IMR-90 (cell line): ENCODE measurements at regions not wholly inside any gene's neighbourhood (a gene's known extent, or its start where the extent isn't known, plus 50 kb on each side); places are given as distances from the start of the nearest gene placed in this dataset.

Experiments used
- ATAC-seq: fragments of 200-7000 bp; cut with Tn5 transposase; 2 replicates; pipeline ENCODE4 v1.9.1; 2020; ENCODE audit warnings: low read depth, mild to moderate bottlenecking, moderate library complexity
- BruUV-seq: library from RNA; stranded (reverse); fragments of 400-500 nt; replicated peaks from 2 replicates; lab custom pipeline; 2021; lab: Mats Ljungman, UMichigan
- CTCF ChIA-PET: fragments of 300-600 bp; formaldehyde crosslinking; extraction: SDS; loops from one replicate; lab custom pipeline; 2021; ENCODE audit warnings: antibody characterized with exemption; lab: Yijun Ruan, JAX
- POLR2A ChIA-PET: fragments of 300-600 bp; sonication (Branson Sonifier 250); formaldehyde crosslinking; loops from one replicate; lab custom pipeline; 2022; ENCODE audit warnings: antibody characterized with exemption; ENCODE audit not compliant: unreplicated experiment; lab: Charles Lee
- DNase-seq: peaks from one replicate; pipeline ENCODE4 v3.0.0; 2013
- H2AFZ ChIP-seq: replicated peaks from 2 replicates; pipeline ENCODE3; 2013; ENCODE audit warnings: low read length, mild to moderate bottlenecking; ENCODE audit not compliant: poor library complexity
- H2AK5ac ChIP-seq: 2 replicates; pipeline ENCODE4 v1.6.1; 2013; ENCODE audit warnings: low read depth, low read length, inconsistent platforms
- H2AK9ac ChIP-seq: replicated peaks from 2 replicates; pipeline ENCODE3; 2013; ENCODE audit warnings: mild to moderate bottlenecking, low read depth, low read length, moderate library complexity; ENCODE audit not compliant: poor library complexity
- H2BK120ac ChIP-seq: 2 replicates; pipeline ENCODE4 v1.6.1; 2013; ENCODE audit warnings: low read depth, low read length, inconsistent platforms
- H2BK15ac ChIP-seq: 3 replicates; pipeline ENCODE4 v1.6.1; 2013; ENCODE audit warnings: low read depth, low read length, inconsistent platforms
- H2BK20ac ChIP-seq: 2 replicates; pipeline ENCODE4 v1.6.1; 2013; ENCODE audit warnings: low read depth, mild to moderate bottlenecking, inconsistent platforms, low read length, moderate library complexity
- H2BK5ac ChIP-seq: 2 replicates; pipeline ENCODE4 v1.6.1; 2013; ENCODE audit warnings: mild to moderate bottlenecking, low read depth, low read length, inconsistent platforms; ENCODE audit not compliant: poor library complexity, severe bottlenecking
- H3K14ac ChIP-seq: replicated peaks from 2 replicates; pipeline ENCODE4 v1.6.1; 2013; ENCODE audit warnings: low read depth, low read length, inconsistent platforms
- H3K18ac ChIP-seq: 2 replicates; pipeline ENCODE4 v1.6.1; 2013; ENCODE audit warnings: low read depth, low read length, control low read depth
- H3K23ac ChIP-seq: 2 replicates; pipeline ENCODE4 v1.6.1; 2013; ENCODE audit warnings: low read depth, low read length, inconsistent platforms
- H3K27ac ChIP-seq: 2 replicates; pipeline ENCODE4 v1.5.1; 2013; ENCODE audit warnings: mild to moderate bottlenecking, control low read depth, low read length; ENCODE audit not compliant: insufficient read depth
- H3K27me3 ChIP-seq: 2 replicates; pipeline ENCODE4 v1.6.1; 2013; ENCODE audit warnings: low read length; ENCODE audit not compliant: control insufficient read depth, insufficient read depth
- H3K36me3 ChIP-seq: 2 replicates; pipeline ENCODE4 v1.6.1; 2013; ENCODE audit warnings: low read length, mixed read lengths; ENCODE audit not compliant: control insufficient read depth, insufficient read depth
- H3K4ac ChIP-seq: 2 replicates; pipeline ENCODE4 v1.6.1; 2013; ENCODE audit warnings: low read depth, low read length, inconsistent platforms
- H3K4me1 ChIP-seq: 2 replicates; pipeline ENCODE4 v1.6.1; 2013; ENCODE audit warnings: low read length, mixed read lengths; ENCODE audit not compliant: control insufficient read depth, insufficient read depth
- H3K4me2 ChIP-seq: 2 replicates; pipeline ENCODE4 v1.6.1; 2013; ENCODE audit warnings: low read depth, mild to moderate bottlenecking, control low read depth, low read length, moderate library complexity
- H3K4me3 ChIP-seq: 2 replicates; pipeline ENCODE4 v1.5.1; 2013; ENCODE audit warnings: low read depth, mild to moderate bottlenecking, control low read depth, low read length, moderate library complexity; ENCODE audit not compliant: insufficient read depth
- H3K56ac ChIP-seq: 2 replicates; pipeline ENCODE4 v1.6.1; 2013; ENCODE audit warnings: low read length, inconsistent platforms; ENCODE audit not compliant: insufficient read depth; ENCODE audit errors: extremely low read depth
- H3K79me1 ChIP-seq, 2 experiments: 2 replicates each; pipeline ENCODE4 v1.6.1; 2013; ENCODE audit warnings: low read length in 2 of 2, inconsistent platforms in 1 of 2, low read depth in 1 of 2
- H3K9ac ChIP-seq: 2 replicates; pipeline ENCODE4 v1.6.1; 2013; ENCODE audit warnings: low read depth, low read length, control low read depth
- H3K9me1 ChIP-seq: 2 replicates; pipeline ENCODE4 v1.6.1; 2013; ENCODE audit warnings: low read length, inconsistent platforms; ENCODE audit not compliant: insufficient read depth
- H3K9me3 ChIP-seq: 2 replicates; pipeline ENCODE4 v1.6.1; 2013; ENCODE audit warnings: low read length; ENCODE audit not compliant: control insufficient read depth, insufficient read depth
- H4K20me1 ChIP-seq: 2 replicates; pipeline ENCODE4 v1.6.1; 2013; ENCODE audit warnings: low read length, inconsistent platforms; ENCODE audit not compliant: insufficient read depth
- H4K5ac ChIP-seq: 2 replicates; pipeline ENCODE4 v1.6.1; 2013; ENCODE audit warnings: mild to moderate bottlenecking, low read depth, low read length, control low read depth
- H4K8ac ChIP-seq, 2 experiments: 2 replicates each; pipeline ENCODE4 v1.6.1; 2013; ENCODE audit warnings: low read depth in 2 of 2, low read length in 2 of 2, control low read depth in 1 of 2, inconsistent platforms in 1 of 2
- H4K91ac ChIP-seq: 2 replicates; pipeline ENCODE4 v1.6.1; 2013; ENCODE audit warnings: low read depth, low read length, inconsistent platforms; ENCODE audit not compliant: insufficient read depth
- BHLHE40 ChIP-seq: fragments of 150-350 bp; IDR thresholded peaks from 2 replicates; pipeline ENCODE4 v1.6.1; 2016; ENCODE audit warnings: mild to moderate bottlenecking, low read depth, low read length
- CEBPB ChIP-seq: IDR thresholded peaks from 2 replicates; pipeline ENCODE4 v1.6.1; 2012; ENCODE audit warnings: low read depth, low read length, improper control_type of control experiment
- CHD1 ChIP-seq: IDR thresholded peaks from 2 replicates; pipeline ENCODE4 v1.6.1; 2012; ENCODE audit warnings: low read depth, low read length, improper control_type of control experiment
- FOS ChIP-seq: fragments of 150-350 bp; IDR thresholded peaks from 2 replicates; pipeline ENCODE4 v1.6.1; 2016; ENCODE audit warnings: low read depth, low read length
- MAFK ChIP-seq: IDR thresholded peaks from 2 replicates; pipeline ENCODE4 v1.6.1; 2012; ENCODE audit warnings: low read depth, low read length, improper control_type of control experiment
- MAZ ChIP-seq: IDR thresholded peaks from 2 replicates; pipeline ENCODE4 v1.6.1; 2012; ENCODE audit warnings: low read depth, mild to moderate bottlenecking, low read length, improper control_type of control experiment, moderate library complexity, borderline replicate concordance
- MXI1 ChIP-seq: IDR thresholded peaks from 2 replicates; pipeline ENCODE4 v1.6.1; 2012; ENCODE audit warnings: low read depth, mild to moderate bottlenecking, low read length, moderate library complexity, borderline replicate concordance
- NFE2L2 ChIP-seq: fragments of 150-350 bp; IDR thresholded peaks from 2 replicates; pipeline ENCODE4 v1.6.1; 2016; ENCODE audit warnings: low read depth, mild to moderate bottlenecking, low read length
- POLR2A ChIP-seq: IDR thresholded peaks from 2 replicates; pipeline ENCODE4 v1.6.1; 2012; ENCODE audit warnings: mild to moderate bottlenecking, low read depth, low read length
- RAD21 ChIP-seq: IDR thresholded peaks from 2 replicates; pipeline ENCODE4 v1.6.1; 2012; ENCODE audit warnings: low read length, improper control_type of control experiment
- RCOR1 ChIP-seq: IDR thresholded peaks from 2 replicates; pipeline ENCODE4 v1.6.1; 2012; ENCODE audit warnings: mild to moderate bottlenecking, low read length, improper control_type of control experiment; ENCODE audit not compliant: insufficient replicate concordance
- RFX5 ChIP-seq: IDR thresholded peaks from 2 replicates; pipeline ENCODE4 v1.8.0; 2012; ENCODE audit warnings: low read depth, mild to moderate bottlenecking, low read length, moderate library complexity
- SMC3 ChIP-seq: fragments of 150-350 bp; IDR thresholded peaks from 2 replicates; pipeline ENCODE4 v1.6.1; 2016; ENCODE audit warnings: low read depth, mild to moderate bottlenecking, antibody characterized with exemption, low read length, moderate library complexity
- WGBS, 2 experiments: methylation state at CpG; one replicate each; pipeline versions ENCODE4 v1.1.5 to v1.1.7; 2013; ENCODE audit warnings: missing lambda C conversion rate in 2 of 2; ENCODE audit not compliant: insufficient read length in 1 of 2; ENCODE audit errors: extremely low coverage in 2 of 2; 5-methylcytosine and 5-hydroxymethylcytosine counted together
- dilution Hi-C: fragments of 300-500 bp; cut with HindIII; formaldehyde crosslinking; loops from one replicate; pipeline ENCODE4 v1.14.3; 2018; ENCODE audit warnings: low sequenced_read_pairs; ENCODE audit not compliant: unreplicated experiment
- in situ Hi-C: fragments of 300-500 bp; cut with MboI; formaldehyde crosslinking; loops from 3 replicates; pipeline ENCODE4 v1.14.3; 2019; ENCODE audit warnings: low sequenced_read_pairs, inconsistent platforms, mixed read lengths
- intact Hi-C: fragments of 100-400 bp; cut with micrococcal nuclease; formaldehyde crosslinking; loops from 2 replicates; pipeline ENCODE4 v1.10.0; 2022
- TF ChIP-seq, protein P1 (sequence below): fragments of 150-350 bp; IDR thresholded peaks from 2 replicates; pipeline ENCODE4 v1.6.1; 2017; ENCODE audit warnings: mild to moderate bottlenecking, antibody characterized with exemption, low read length, low read depth
- TF ChIP-seq, protein P2 (sequence below): conservative IDR thresholded peaks from 2 replicates; pipeline ENCODE4 v1.5.1; 2012; ENCODE audit warnings: mild to moderate bottlenecking, low read depth, low read length, improper control_type of control experiment
- TF ChIP-seq, protein P3 (sequence below): fragments of 150-350 bp; IDR thresholded peaks from 2 replicates; pipeline ENCODE4 v1.6.1; 2016; ENCODE audit warnings: low read depth, mild to moderate bottlenecking, low read length, moderate library complexity, borderline replicate concordance

DNA sequence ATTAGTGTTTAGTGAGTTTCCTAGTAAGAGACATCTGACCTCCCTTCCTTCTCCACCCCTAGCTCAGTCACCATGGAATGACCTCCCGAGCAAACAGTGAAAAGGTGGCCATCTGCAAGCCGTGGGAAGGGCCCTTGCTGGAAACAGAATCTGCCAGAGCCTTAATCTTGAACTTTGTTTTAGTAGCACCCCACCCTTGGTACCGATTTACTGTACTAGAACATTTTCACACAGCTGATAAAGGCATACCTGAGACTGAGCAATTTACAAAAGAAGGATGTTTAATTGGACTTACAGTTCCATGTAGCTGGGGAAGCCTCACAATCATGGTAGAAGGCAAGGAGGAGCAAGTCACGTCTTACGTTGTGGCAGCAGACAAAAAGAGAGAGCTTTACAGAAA, 655.8 kb downstream of the TSN start:
- DNase-seq (no peak), ATAC-seq (no peak)
- Histone ChIP-seq H2AK5ac (no peak overlapping the region), H3K14ac (no peak overlapping the region), H3K4me2 (no peak overlapping the region), H4K91ac (no peak overlapping the region), H3K79me1 (no peaks in the 10 kb centered on the region), H3K27me3 (no peaks in the 10 kb centered on the region), H3K27ac (no peak overlapping the region), H4K8ac (no peak overlapping the region), H3K4me3 (no peak overlapping the region), H3K18ac (no peak overlapping the region), H4K5ac (no peak overlapping the region), H2BK15ac (no peak overlapping the region), H2AFZ (no peak overlapping the region), H4K20me1 (no peaks in the 10 kb centered on the region), H3K36me3 (no peaks in the 10 kb centered on the region), H2BK20ac (no peak overlapping the region), H3K9me3 (no peaks in the 10 kb centered on the region; the same call in 1 of the 2 replicates), H3K4ac (no peak overlapping the region), H2AK9ac (no peak overlapping the region), H3K56ac (no peak overlapping the region), H3K4me1 (no peaks in the 10 kb centered on the region), H3K9ac (no peak overlapping the region), H3K9me1 (no peaks in the 10 kb centered on the region), H2BK120ac (no peak overlapping the region), H3K23ac (no peak overlapping the region), H2BK5ac (no peak overlapping the region)
- TF ChIP-seq FOS (no peak), RAD21 (no peak), MAZ (no peak), CEBPB (no peak), NFE2L2 (no peak), RCOR1 (no peak), MXI1 (no peak), CHD1 (no peak), SMC3 (no peak), BHLHE40 (no peak), POLR2A (no peak), MAFK (no peak), RFX5 (no peak)
- TF ChIP-seq, protein P1, sequence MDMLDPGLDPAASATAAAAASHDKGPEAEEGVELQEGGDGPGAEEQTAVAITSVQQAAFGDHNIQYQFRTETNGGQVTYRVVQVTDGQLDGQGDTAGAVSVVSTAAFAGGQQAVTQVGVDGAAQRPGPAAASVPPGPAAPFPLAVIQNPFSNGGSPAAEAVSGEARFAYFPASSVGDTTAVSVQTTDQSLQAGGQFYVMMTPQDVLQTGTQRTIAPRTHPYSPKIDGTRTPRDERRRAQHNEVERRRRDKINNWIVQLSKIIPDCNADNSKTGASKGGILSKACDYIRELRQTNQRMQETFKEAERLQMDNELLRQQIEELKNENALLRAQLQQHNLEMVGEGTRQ: no peak
- TF ChIP-seq, protein P2, sequence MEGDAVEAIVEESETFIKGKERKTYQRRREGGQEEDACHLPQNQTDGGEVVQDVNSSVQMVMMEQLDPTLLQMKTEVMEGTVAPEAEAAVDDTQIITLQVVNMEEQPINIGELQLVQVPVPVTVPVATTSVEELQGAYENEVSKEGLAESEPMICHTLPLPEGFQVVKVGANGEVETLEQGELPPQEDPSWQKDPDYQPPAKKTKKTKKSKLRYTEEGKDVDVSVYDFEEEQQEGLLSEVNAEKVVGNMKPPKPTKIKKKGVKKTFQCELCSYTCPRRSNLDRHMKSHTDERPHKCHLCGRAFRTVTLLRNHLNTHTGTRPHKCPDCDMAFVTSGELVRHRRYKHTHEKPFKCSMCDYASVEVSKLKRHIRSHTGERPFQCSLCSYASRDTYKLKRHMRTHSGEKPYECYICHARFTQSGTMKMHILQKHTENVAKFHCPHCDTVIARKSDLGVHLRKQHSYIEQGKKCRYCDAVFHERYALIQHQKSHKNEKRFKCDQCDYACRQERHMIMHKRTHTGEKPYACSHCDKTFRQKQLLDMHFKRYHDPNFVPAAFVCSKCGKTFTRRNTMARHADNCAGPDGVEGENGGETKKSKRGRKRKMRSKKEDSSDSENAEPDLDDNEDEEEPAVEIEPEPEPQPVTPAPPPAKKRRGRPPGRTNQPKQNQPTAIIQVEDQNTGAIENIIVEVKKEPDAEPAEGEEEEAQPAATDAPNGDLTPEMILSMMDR: no peak
- TF ChIP-seq, protein P3, sequence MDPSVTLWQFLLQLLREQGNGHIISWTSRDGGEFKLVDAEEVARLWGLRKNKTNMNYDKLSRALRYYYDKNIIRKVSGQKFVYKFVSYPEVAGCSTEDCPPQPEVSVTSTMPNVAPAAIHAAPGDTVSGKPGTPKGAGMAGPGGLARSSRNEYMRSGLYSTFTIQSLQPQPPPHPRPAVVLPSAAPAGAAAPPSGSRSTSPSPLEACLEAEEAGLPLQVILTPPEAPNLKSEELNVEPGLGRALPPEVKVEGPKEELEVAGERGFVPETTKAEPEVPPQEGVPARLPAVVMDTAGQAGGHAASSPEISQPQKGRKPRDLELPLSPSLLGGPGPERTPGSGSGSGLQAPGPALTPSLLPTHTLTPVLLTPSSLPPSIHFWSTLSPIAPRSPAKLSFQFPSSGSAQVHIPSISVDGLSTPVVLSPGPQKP: no peak
- no TSS peak for BruUV-seq
- CTCF ChIA-PET: no interaction called here
- no CpG with 5 or more reads among the region's 5 CpGs for WGBS, 2 experiments
- in situ Hi-C loops (no loop called here), dilution Hi-C loops (no loop called here), intact Hi-C loops (no loop called here)
- POLR2A ChIA-PET: no interaction called here
